KMS-11 (cell line): ENCODE measurements at regions not wholly inside any gene's neighbourhood (a gene's known extent, or its start where the extent isn't known, plus 50 kb on each side); places are given as distances from the start of the nearest gene placed in this dataset.
A peak's percentile ranks its signal among the peaks of the same experiment; 100 is the strongest.

Experiments used
- H2AFZ ChIP-seq: fragments of 200-600 bp; sonication (generic); 2 replicates; pipeline ENCODE4 v1.6.1; 2016; ENCODE audit warnings: antibody characterized with exemption, mixed run types, low read depth
- H3K27ac ChIP-seq: fragments of 200-600 bp; sonication (generic); 2 replicates; pipeline ENCODE4 v1.6.1; 2016; ENCODE audit warnings: mild to moderate bottlenecking, mixed run types
- H3K27me3 ChIP-seq: fragments of 200-600 bp; sonication (generic); 2 replicates; pipeline ENCODE4 v1.6.1; 2017; ENCODE audit warnings: mild to moderate bottlenecking, low read depth, mixed run types, moderate library complexity; ENCODE audit not compliant: insufficient read depth
- H3K36me3 ChIP-seq: fragments of 200-600 bp; sonication (generic); 2 replicates; pipeline ENCODE4 v1.6.1; 2017; ENCODE audit warnings: mild to moderate bottlenecking, mixed run types; ENCODE audit not compliant: insufficient read depth
- H3K4me1 ChIP-seq: fragments of 200-600 bp; sonication (generic); 2 replicates; pipeline ENCODE4 v1.6.1; 2016; ENCODE audit warnings: mild to moderate bottlenecking, low read depth, mixed run types; ENCODE audit not compliant: poor library complexity, severe bottlenecking
- H3K4me2 ChIP-seq: fragments of 200-600 bp; sonication (generic); 2 replicates; pipeline ENCODE4 v1.7.0; 2016; ENCODE audit warnings: mild to moderate bottlenecking, mixed run types
- H3K4me3 ChIP-seq: fragments of 200-600 bp; sonication (generic); IDR thresholded peaks from 2 replicates; pipeline ENCODE4 v1.6.1; 2017; ENCODE audit warnings: low read depth, low read length, mixed read lengths; ENCODE audit not compliant: insufficient read depth
- H3K79me2 ChIP-seq: fragments of 200-600 bp; sonication (generic); 2 replicates; pipeline ENCODE4 v1.6.1; 2016; ENCODE audit warnings: low read depth, mixed run types; ENCODE audit not compliant: insufficient read depth
- H3K9ac ChIP-seq: fragments of 200-600 bp; sonication (generic); 2 replicates; pipeline ENCODE4 v1.6.1; 2016; ENCODE audit warnings: mild to moderate bottlenecking, mixed run types
- H4K20me1 ChIP-seq: fragments of 200-600 bp; sonication (generic); 2 replicates; pipeline ENCODE4 v1.6.1; 2016; ENCODE audit warnings: mild to moderate bottlenecking, mixed run types; ENCODE audit not compliant: insufficient read depth
- TF ChIP-seq, protein P1 (sequence below): fragments of 200-600 bp; sonication (generic); conservative IDR thresholded peaks from 2 replicates; pipeline ENCODE4 v1.6.1; 2017; ENCODE audit warnings: low read depth, mild to moderate bottlenecking, antibody characterized with exemption, low read length, moderate library complexity, mixed read lengths

DNA sequence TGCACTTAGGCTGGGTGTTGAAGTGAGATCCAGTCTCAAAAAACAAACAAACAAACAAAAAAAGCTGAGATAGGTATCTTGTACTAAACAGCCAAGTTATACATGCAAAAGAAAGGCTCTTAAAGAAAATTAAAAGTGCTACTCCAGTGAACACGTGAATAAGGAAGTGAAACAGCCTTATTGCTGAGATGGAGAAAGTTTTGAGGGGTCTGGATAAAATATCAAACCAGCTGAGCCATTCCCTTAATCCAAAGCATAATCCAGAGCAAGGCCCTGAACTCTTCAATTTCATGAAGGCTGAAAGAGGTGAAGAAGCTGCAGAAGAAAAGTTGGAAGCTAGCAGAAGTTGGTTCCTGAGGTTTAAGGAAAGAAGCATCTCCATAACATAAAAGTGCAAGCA is 360.5 kb upstream of the DAB1 start:
- Histone ChIP-seq H3K9ac (no peak overlapping the region), H3K27ac (no peak overlapping the region), H3K4me3 (no peak overlapping the region), H3K27me3 (no peaks in the 10 kb centered on the region), H3K4me1 (no peaks in the 10 kb centered on the region), H3K36me3 (no peaks in the 10 kb centered on the region), H3K4me2 (no peak overlapping the region), H3K79me2 (no peaks in the 10 kb centered on the region), H4K20me1 (no peaks in the 10 kb centered on the region), H2AFZ (no peak overlapping the region)
- TF ChIP-seq, protein P1, sequence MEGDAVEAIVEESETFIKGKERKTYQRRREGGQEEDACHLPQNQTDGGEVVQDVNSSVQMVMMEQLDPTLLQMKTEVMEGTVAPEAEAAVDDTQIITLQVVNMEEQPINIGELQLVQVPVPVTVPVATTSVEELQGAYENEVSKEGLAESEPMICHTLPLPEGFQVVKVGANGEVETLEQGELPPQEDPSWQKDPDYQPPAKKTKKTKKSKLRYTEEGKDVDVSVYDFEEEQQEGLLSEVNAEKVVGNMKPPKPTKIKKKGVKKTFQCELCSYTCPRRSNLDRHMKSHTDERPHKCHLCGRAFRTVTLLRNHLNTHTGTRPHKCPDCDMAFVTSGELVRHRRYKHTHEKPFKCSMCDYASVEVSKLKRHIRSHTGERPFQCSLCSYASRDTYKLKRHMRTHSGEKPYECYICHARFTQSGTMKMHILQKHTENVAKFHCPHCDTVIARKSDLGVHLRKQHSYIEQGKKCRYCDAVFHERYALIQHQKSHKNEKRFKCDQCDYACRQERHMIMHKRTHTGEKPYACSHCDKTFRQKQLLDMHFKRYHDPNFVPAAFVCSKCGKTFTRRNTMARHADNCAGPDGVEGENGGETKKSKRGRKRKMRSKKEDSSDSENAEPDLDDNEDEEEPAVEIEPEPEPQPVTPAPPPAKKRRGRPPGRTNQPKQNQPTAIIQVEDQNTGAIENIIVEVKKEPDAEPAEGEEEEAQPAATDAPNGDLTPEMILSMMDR: no peak

- no peaks in the 10 kb centered on the region for H3K27me3 ChIP-seq
- H3K79me2 ChIP-seq: no peaks in the 10 kb centered on the region
- TF ChIP-seq, protein P1: no peak
- no peak overlapping the region for H3K9ac ChIP-seq
- no peak overlapping the region for H3K27ac ChIP-seq
- no peaks in the 10 kb centered on the region for H3K36me3 ChIP-seq
- no peak overlapping the region for H2AFZ ChIP-seq
- H3K4me2 ChIP-seq: no peak overlapping the region
- H3K4me3 ChIP-seq: no peak overlapping the region
- H3K4me1 ChIP-seq: no peaks in the 10 kb centered on the region
- no peaks in the 10 kb centered on the region for H4K20me1 ChIP-seq
Measured at GRCh38 chr1:57782357-57782756, 358.5 kb upstream of the DAB1 start.

DNA sequence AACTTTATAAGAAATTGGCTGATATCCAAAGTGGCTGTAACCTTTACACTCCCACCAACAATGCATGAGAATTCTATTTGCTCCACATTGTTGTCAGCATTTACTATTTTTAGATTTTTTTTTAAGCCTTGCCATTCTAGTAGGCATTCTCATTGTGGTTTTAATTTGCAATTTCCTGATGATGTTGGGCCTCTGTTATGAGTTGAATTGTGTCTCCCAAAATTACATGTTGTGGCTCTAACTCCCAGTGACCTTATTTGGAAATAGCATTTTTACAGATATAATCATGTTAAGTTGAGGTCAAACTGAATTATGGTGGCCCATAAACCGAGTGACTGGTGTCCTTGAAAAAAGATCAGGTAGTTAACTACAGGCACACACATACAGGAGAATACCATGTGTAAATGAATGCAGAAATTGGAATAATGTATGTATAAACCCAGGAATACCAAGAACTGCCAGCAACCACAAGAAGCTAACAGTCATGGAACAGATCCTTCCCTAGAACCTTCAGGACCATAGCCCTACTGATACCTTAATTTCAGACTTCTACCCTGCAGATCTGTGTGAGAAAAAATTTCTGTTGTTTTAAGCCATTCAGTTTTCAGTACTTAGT is 348.8 kb upstream of the DAB1 start:
- Histone ChIP-seq H3K9ac (no peak overlapping the region), H4K20me1 (no peaks in the 10 kb centered on the region), H3K4me2 (no peak overlapping the region), H3K27me3 (no peaks in the 10 kb centered on the region), H3K4me1 (no peaks in the 10 kb centered on the region), H3K27ac (no peak overlapping the region), H2AFZ (no peak overlapping the region), H3K4me3 (no peak overlapping the region), H3K36me3 (no peaks in the 10 kb centered on the region), H3K79me2 (no peaks in the 10 kb centered on the region)
- TF ChIP-seq, protein P1: no peak

DNA sequence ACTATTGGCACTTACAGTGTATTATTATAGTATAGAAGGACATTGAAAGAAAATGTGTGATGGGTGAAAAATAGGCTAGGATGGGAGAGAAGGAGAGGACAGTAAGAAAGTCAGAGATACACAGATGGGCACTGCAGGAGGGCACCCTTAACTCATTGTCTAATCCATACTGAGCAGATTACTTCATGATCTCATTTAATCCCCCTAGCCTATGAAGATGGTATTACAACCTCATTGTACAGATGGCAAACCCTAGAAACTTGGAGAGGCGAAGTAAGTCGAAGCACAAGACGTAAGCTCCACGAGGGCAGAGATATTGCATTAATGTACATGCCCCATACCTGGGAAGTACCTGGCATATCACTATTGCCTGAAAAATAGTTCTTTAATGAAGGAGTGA is 346.9 kb upstream of the DAB1 start:
- no peak overlapping the region for H3K4me2 ChIP-seq
- H3K79me2 ChIP-seq: no peaks in the 10 kb centered on the region
- no peak overlapping the region for H3K9ac ChIP-seq
- TF ChIP-seq, protein P1: 0 out of 2 replicates have a peak, but pooled peaks have one; percentile 16
- no peaks in the 10 kb centered on the region for H3K4me1 ChIP-seq
- H3K27ac ChIP-seq: no peak overlapping the region
- H2AFZ ChIP-seq: no peak overlapping the region
- H3K27me3 ChIP-seq: no peaks in the 10 kb centered on the region
- no peaks in the 10 kb centered on the region for H3K36me3 ChIP-seq
- H3K4me3 ChIP-seq: no peak overlapping the region
- H4K20me1 ChIP-seq: no peaks in the 10 kb centered on the region
